Right renal pelvis (tissue), 4 donors: ENCODE measurements at regions not wholly inside any gene's neighbourhood (a gene's known extent, or its start where the extent isn't known, plus 50 kb on each side); places are given as distances from the start of the nearest gene placed in this dataset.

ENCODE experiments used
- DNase-seq, 4 donors: peaks; one replicate each; pipeline ENCODE4 v3.0.0-alpha.2; 2013; ENCODE audit warnings: low read depth in 4 of 4, low spot score in 3 of 4, missing footprints in 1 of 4

GRCh38 chr10:14396411-14397048 is 65.8 kb upstream of the FRMD4A start:
- DNase-seq: no peak

- DNase-seq: no peak
Observed at GRCh38 chr10:14394179-14394578, 63.5 kb upstream of the FRMD4A start.

- DNase-seq: no peak
Observed at GRCh38 chr10:14391342-14391741, 60.6 kb upstream of the FRMD4A start.

- no peak for DNase-seq
Observed at GRCh38 chr10:14389981-14390590, 59.4 kb upstream of the FRMD4A start.

- DNase-seq: no peak
Observed at GRCh38 chr10:14385596-14386593, 55.2 kb upstream of the FRMD4A start.

- DNase-seq: no peak
Observed at GRCh38 chr10:14384915-14385314, 54.2 kb upstream of the FRMD4A start.

- no peak for DNase-seq
Observed at GRCh38 chr10:14384116-14384730, 53.5 kb upstream of the FRMD4A start.

- no peak for DNase-seq
Observed at GRCh38 chr10:14383266-14383665, 52.5 kb upstream of the FRMD4A start.

- DNase-seq: no peak
Observed at GRCh38 chr10:14382531-14382930, 51.8 kb upstream of the FRMD4A start.

- no peak for DNase-seq
Observed at GRCh38 chr10:14382022-14382421, 51.3 kb upstream of the FRMD4A start.

GRCh38 chr10:14381475-14381874 is 50.8 kb upstream of the FRMD4A start:
- no peak for DNase-seq

GRCh38 chr10:14380746-14381145 is 50.0 kb upstream of the FRMD4A start:
- DNase-seq: no peak
